ENCODE measurements at regions not wholly inside any gene's neighbourhood (a gene's known extent, or its start where the extent isn't known, plus 50 kb on each side); places are given as distances from the start of the nearest gene placed in this dataset.
"Not testable (repeated sequence)": the region's sequence is repeated elsewhere in the genome, so short reads cannot be mapped to it uniquely, and the experiment has no call there.

- Histone ChIP-seq H3K9me3 (ENCODE audit: low read depth, low read length, poor library complexity, severe bottlenecking) (no peaks in the 10 kb centered on the region), H3K4me1 (ENCODE audit: insufficient read depth, low read length, poor library complexity, severe bottlenecking) (no peaks in the 10 kb centered on the region), H3K27ac (ENCODE audit: low read depth, low read length, poor library complexity, severe bottlenecking) (no peak overlapping the region), H3K27me3 (replicated peaks; ENCODE audit: insufficient read depth, low read depth, low read length, poor library complexity) (no peaks in the 10 kb centered on the region), H3K4me3 (ENCODE audit: low read depth, low read length, poor library complexity, severe bottlenecking) (no peak overlapping the region), H3K36me3 (ENCODE audit: insufficient read depth, low read length, poor library complexity, severe bottlenecking) (no peaks in the 10 kb centered on the region)
- intact Hi-C loops (cut with micrococcal nuclease; ENCODE audit: unreplicated experiment) = no loop called here
- BruUV-seq (replicated peaks) = no TSS peak
- TF ChIP-seq CTCF (conservative IDR thresholded peaks at IDR 0.05; ENCODE audit: low read depth, low read length) = no peak
- CTCF ChIA-PET = no interaction called here
- POLR2A ChIA-PET (ENCODE audit: low non-redundant PET) = no interaction called here
- DNase-seq (ENCODE audit: low spot score) = no peak
Measured at GRCh38 chr5:37951946-37952721, 112.3 kb upstream of the GDNF start.

- DNase-seq (ENCODE audit: low spot score) = no peak
- Histone ChIP-seq H3K27me3 (replicated peaks; ENCODE audit: insufficient read depth, low read depth, low read length, poor library complexity) (no peaks in the 10 kb centered on the region), H3K4me3 (ENCODE audit: low read depth, low read length, poor library complexity, severe bottlenecking) (no peak overlapping the region), H3K36me3 (ENCODE audit: insufficient read depth, low read length, poor library complexity, severe bottlenecking) (no peaks in the 10 kb centered on the region), H3K27ac (ENCODE audit: low read depth, low read length, poor library complexity, severe bottlenecking) (no peak overlapping the region), H3K9me3 (ENCODE audit: low read depth, low read length, poor library complexity, severe bottlenecking) (no peaks in the 10 kb centered on the region), H3K4me1 (ENCODE audit: insufficient read depth, low read length, poor library complexity, severe bottlenecking) (no peaks in the 10 kb centered on the region)
- POLR2A ChIA-PET (ENCODE audit: low non-redundant PET) = no interaction called here
- intact Hi-C loops (cut with micrococcal nuclease; ENCODE audit: unreplicated experiment) = no loop called here
- CTCF ChIA-PET = no interaction called here
- BruUV-seq (replicated peaks) = no TSS peak
- no peak for TF ChIP-seq CTCF (conservative IDR thresholded peaks at IDR 0.05; ENCODE audit: low read depth, low read length)
- TF ChIP-seq EZH2 (IDR thresholded peaks at IDR 0.05; ENCODE audit: borderline replicate concordance, low read depth, low read length, poor library complexity, severe bottlenecking) = no peak
Measured at GRCh38 chr5:37950436-37950835, 110.6 kb upstream of the GDNF start.

- POLR2A ChIA-PET (ENCODE audit: low non-redundant PET) = no interaction called here
- Histone ChIP-seq H3K36me3 (ENCODE audit: insufficient read depth, low read length, poor library complexity, severe bottlenecking) (no peaks in the 10 kb centered on the region), H3K4me3 (ENCODE audit: low read depth, low read length, poor library complexity, severe bottlenecking) (no peak overlapping the region), H3K4me1 (ENCODE audit: insufficient read depth, low read length, poor library complexity, severe bottlenecking) (no peaks in the 10 kb centered on the region), H3K27ac (ENCODE audit: low read depth, low read length, poor library complexity, severe bottlenecking) (no peak overlapping the region), H3K9me3 (ENCODE audit: low read depth, low read length, poor library complexity, severe bottlenecking) (no peaks in the 10 kb centered on the region), H3K27me3 (replicated peaks; ENCODE audit: insufficient read depth, low read depth, low read length, poor library complexity) (no peaks in the 10 kb centered on the region)
- no TSS peak for BruUV-seq (replicated peaks)
- intact Hi-C loops (cut with micrococcal nuclease; ENCODE audit: unreplicated experiment) = no loop called here
- CTCF ChIA-PET = no interaction called here
- TF ChIP-seq CTCF (conservative IDR thresholded peaks at IDR 0.05; ENCODE audit: low read depth, low read length) (no peak), EZH2 (IDR thresholded peaks at IDR 0.05; ENCODE audit: borderline replicate concordance, low read depth, low read length, poor library complexity, severe bottlenecking) (no peak)
- no peak for DNase-seq (ENCODE audit: low spot score)
Measured at GRCh38 chr5:37945446-37945845, 105.6 kb upstream of the GDNF start.

- intact Hi-C loops (cut with micrococcal nuclease; ENCODE audit: unreplicated experiment); POLR2A ChIA-PET (ENCODE audit: low non-redundant PET); BruUV-seq (replicated peaks): not testable (repeated sequence)
Measured at GRCh38 chr5:37943136-37943535, 103.3 kb upstream of the GDNF start.

More at GRCh38 chr5:37943136-37943535, 103.3 kb upstream of the GDNF start:
- H3K9me3 ChIP-seq (ENCODE audit: low read depth, low read length, poor library complexity, severe bottlenecking); H3K27ac ChIP-seq (ENCODE audit: low read depth, low read length, poor library complexity, severe bottlenecking); DNase-seq (ENCODE audit: low spot score); H3K27me3 ChIP-seq (replicated peaks; ENCODE audit: insufficient read depth, low read depth, low read length, poor library complexity); H3K36me3 ChIP-seq (ENCODE audit: insufficient read depth, low read length, poor library complexity, severe bottlenecking); CTCF ChIA-PET; H3K4me3 ChIP-seq (ENCODE audit: low read depth, low read length, poor library complexity, severe bottlenecking); H3K4me1 ChIP-seq (ENCODE audit: insufficient read depth, low read length, poor library complexity, severe bottlenecking): not testable (repeated sequence)
